GM12878 (cell line): ENCODE measurements at regions not wholly inside any gene's neighbourhood (a gene's known extent, or its start where the extent isn't known, plus 50 kb on each side); places are given as distances from the start of the nearest gene placed in this dataset.

Experiments
- ATAC-seq: fragments of 200-7000 bp; cut with Tn5 transposase; 3 replicates; pipeline ENCODE4 v1.9.1; 2020; ENCODE audit warnings: mild to moderate bottlenecking, moderate library complexity
- BruUV-seq: library from RNA; stranded (reverse); fragments of 400-500 nt; replicated peaks from 2 replicates; lab custom pipeline; 2021; lab: Mats Ljungman, UMichigan
- CTCF ChIA-PET: fragments of 300-600 bp; sonication (Branson Sonifier 250); formaldehyde crosslinking; extraction: SDS; loops from one replicate; lab custom pipeline; 2021; ENCODE audit warnings: inconsistent platforms; lab: Yijun Ruan, JAX
- POLR2A ChIA-PET: fragments of 350-600 bp; formaldehyde crosslinking; extraction: SDS; loops from one replicate; lab custom pipeline; 2021; ENCODE audit warnings: inconsistent platforms; lab: Charles Lee
- RAD21 ChIA-PET: fragments of 300-600 bp; sonication (Branson Sonifier 250); formaldehyde crosslinking; loops from one replicate; lab custom pipeline; 2023; ENCODE audit warnings: antibody characterized with exemption; ENCODE audit not compliant: unreplicated experiment; lab: Charles Lee
- SMC1A ChIA-PET: fragments of 300-600 bp; sonication (Branson Sonifier 250); formaldehyde crosslinking; loops from one replicate; lab custom pipeline; 2023; ENCODE audit not compliant: unreplicated experiment, uncharacterized antibody; lab: Charles Lee
- DNase-seq: peaks from one replicate; pipeline ENCODE4 v3.0.0-alpha.2; 2011; ENCODE audit warnings: low read depth, low spot score
- FAIRE-seq: peaks from 3 replicates; lab custom pipeline; 2011; peaks lifted over from hg19 to GRCh38; lab: Jason Lieb, UNC
- H2AFZ ChIP-seq: 2 replicates; pipeline ENCODE4 v1.6.0; 2011; ENCODE audit warnings: low read depth, low read length, control low read depth; ENCODE audit not compliant: control insufficient read depth
- H3K27ac ChIP-seq: 2 replicates; pipeline ENCODE4 v1.5.1; 2011; ENCODE audit warnings: control low read depth; ENCODE audit not compliant: control insufficient read depth, insufficient read depth
- H3K27me3 ChIP-seq, 2 experiments: replicated peaks in 1 of 2; 2 replicates each; pipeline versions ENCODE4 v1.6.0 to v1.6.1; 2011; ENCODE audit warnings: low read length in 1 of 2; ENCODE audit not compliant: control insufficient read depth in 2 of 2, insufficient read depth in 2 of 2
- H3K36me3 ChIP-seq, 2 experiments: 2 replicates each; pipeline ENCODE4 v1.5.1; 2011; ENCODE audit warnings: low read length in 1 of 2; ENCODE audit not compliant: control insufficient read depth in 2 of 2, insufficient read depth in 2 of 2
- H3K4me1 ChIP-seq: 2 replicates; pipeline ENCODE4 v1.6.1; 2011; ENCODE audit warnings: mild to moderate bottlenecking, low read length, moderate library complexity, mixed read lengths; ENCODE audit not compliant: control insufficient read depth, insufficient read depth
- H3K4me2 ChIP-seq: 2 replicates; pipeline ENCODE4 v1.6.0; 2011; ENCODE audit warnings: control low read depth; ENCODE audit not compliant: control insufficient read depth, insufficient read depth
- H3K4me3 ChIP-seq: fragments of 200-600 bp; sonication (generic); 2 replicates; pipeline ENCODE4 v1.5.1; 2016
- H3K79me2 ChIP-seq: 2 replicates; pipeline ENCODE4 v1.6.0; 2011; ENCODE audit warnings: low read length; ENCODE audit not compliant: control insufficient read depth, insufficient read depth
- H3K9ac ChIP-seq: 2 replicates; pipeline ENCODE4 v1.8.0; 2011; ENCODE audit warnings: low read length, control low read depth, mixed read lengths; ENCODE audit not compliant: control insufficient read depth, insufficient read depth
- H3K9me3 ChIP-seq: replicated peaks from 3 replicates; pipeline ENCODE4 v1.5.1; 2011; ENCODE audit warnings: mild to moderate bottlenecking, low read length; ENCODE audit not compliant: control insufficient read depth, insufficient read depth
- H4K20me1 ChIP-seq: 2 replicates; pipeline ENCODE4 v1.6.0; 2011; ENCODE audit not compliant: control insufficient read depth, insufficient read depth
- ASH2L ChIP-seq: fragments of 300-600, 200-600 bp; sonication (generic); IDR thresholded peaks from 2 replicates; pipeline ENCODE4 v1.6.1; 2017; ENCODE audit warnings: low read depth, mild to moderate bottlenecking, borderline replicate concordance
- BACH1 ChIP-seq: fragments of 450-650 bp; IDR thresholded peaks from 2 replicates; pipeline ENCODE4 v1.6.1; 2017; ENCODE audit warnings: mild to moderate bottlenecking, borderline replicate concordance
- CEBPB ChIP-seq, 2 experiments: fragments of 150-350 bp in 1 of 2; IDR thresholded peaks; 2 replicates each; pipeline ENCODE4 v1.6.1; 2012 to 2014; ENCODE audit warnings: low read depth in 2 of 2, low read length in 2 of 2, borderline replicate concordance in 1 of 2, inconsistent platforms in 1 of 2
- EP300 ChIP-seq, 2 experiments: fragments of 150-350 bp in 1 of 2; IDR thresholded peaks; 2 replicates each; pipeline ENCODE4 v1.6.1; 2011 to 2012; ENCODE audit warnings: low read depth in 2 of 2, low read length in 2 of 2, borderline replicate concordance in 1 of 2, improper control_type of control experiment in 1 of 2, inconsistent platforms in 1 of 2; ENCODE audit not compliant: control insufficient read depth in 1 of 2
- EZH2 ChIP-seq: IDR thresholded peaks from 2 replicates; pipeline ENCODE4 v1.6.1; 2012; ENCODE audit warnings: low read depth, mild to moderate bottlenecking, control low read depth, inconsistent platforms, low read length, borderline replicate concordance; ENCODE audit not compliant: control insufficient read depth
- MTA2 ChIP-seq: fragments of 450-650 bp; IDR thresholded peaks from 2 replicates; pipeline ENCODE4 v1.6.1; 2016; ENCODE audit warnings: low read depth, mild to moderate bottlenecking, moderate library complexity
- NBN ChIP-seq: fragments of 450-650 bp; IDR thresholded peaks from 2 replicates; pipeline ENCODE4 v1.6.1; 2016
- POU2F2 ChIP-seq: IDR thresholded peaks from 3 replicates; pipeline ENCODE4 v1.6.1; 2011; ENCODE audit warnings: low read depth, mild to moderate bottlenecking, low read length, borderline replicate concordance
- TCF12 ChIP-seq: IDR thresholded peaks from 2 replicates; pipeline ENCODE4 v1.6.1; 2011; ENCODE audit warnings: low read depth, mild to moderate bottlenecking, low read length
- TCF7 ChIP-seq: IDR thresholded peaks from 2 replicates; pipeline ENCODE4 v1.6.1; 2014; ENCODE audit warnings: antibody characterized with exemption, borderline replicate concordance
- ZNF274 ChIP-seq: IDR thresholded peaks from one replicate; pipeline ENCODE4 v1.8.0; 2011; ENCODE audit not compliant: insufficient read length, insufficient read depth
- ZNF622 ChIP-seq: fragments of 450-650 bp; IDR thresholded peaks from 2 replicates; pipeline ENCODE4 v1.6.1; 2017; ENCODE audit warnings: mild to moderate bottlenecking, inconsistent platforms
- WGBS: methylation state at CpG from one replicate; pipeline ENCODE4 v1.1.6; 2016; ENCODE audit warnings: low lambda C conversion rate; ENCODE audit not compliant: insufficient replicate concordance, insufficient coverage; ENCODE audit errors: missing lambda C conversion rate; 5-methylcytosine and 5-hydroxymethylcytosine counted together
- in situ Hi-C: fragments of 300-500 bp; cut with MboI; formaldehyde crosslinking; loops from 9 replicates; pipeline ENCODE4 v1.14.3; 2018; ENCODE audit warnings: mixed read lengths
- intact Hi-C: fragments of 100-400 bp; cut with micrococcal nuclease; formaldehyde crosslinking; loops from one replicate; pipeline ENCODE4 v1.14.2; 2022; ENCODE audit not compliant: unreplicated experiment
- TF ChIP-seq, protein P1 (sequence below): fragments of 450-650 bp; IDR thresholded peaks from 2 replicates; pipeline ENCODE4 v1.6.1; 2017; ENCODE audit warnings: mild to moderate bottlenecking, moderate library complexity
- TF ChIP-seq, protein P2 (sequence below): fragments of 450-650 bp; IDR thresholded peaks from 2 replicates; pipeline ENCODE4 v1.6.1; 2017; ENCODE audit warnings: mild to moderate bottlenecking
- TF ChIP-seq, protein P3 (sequence below): IDR thresholded peaks from 2 replicates; pipeline ENCODE4 v1.6.1; 2011; ENCODE audit warnings: low read depth, low read length, improper control_type of control experiment, borderline replicate concordance

DNA sequence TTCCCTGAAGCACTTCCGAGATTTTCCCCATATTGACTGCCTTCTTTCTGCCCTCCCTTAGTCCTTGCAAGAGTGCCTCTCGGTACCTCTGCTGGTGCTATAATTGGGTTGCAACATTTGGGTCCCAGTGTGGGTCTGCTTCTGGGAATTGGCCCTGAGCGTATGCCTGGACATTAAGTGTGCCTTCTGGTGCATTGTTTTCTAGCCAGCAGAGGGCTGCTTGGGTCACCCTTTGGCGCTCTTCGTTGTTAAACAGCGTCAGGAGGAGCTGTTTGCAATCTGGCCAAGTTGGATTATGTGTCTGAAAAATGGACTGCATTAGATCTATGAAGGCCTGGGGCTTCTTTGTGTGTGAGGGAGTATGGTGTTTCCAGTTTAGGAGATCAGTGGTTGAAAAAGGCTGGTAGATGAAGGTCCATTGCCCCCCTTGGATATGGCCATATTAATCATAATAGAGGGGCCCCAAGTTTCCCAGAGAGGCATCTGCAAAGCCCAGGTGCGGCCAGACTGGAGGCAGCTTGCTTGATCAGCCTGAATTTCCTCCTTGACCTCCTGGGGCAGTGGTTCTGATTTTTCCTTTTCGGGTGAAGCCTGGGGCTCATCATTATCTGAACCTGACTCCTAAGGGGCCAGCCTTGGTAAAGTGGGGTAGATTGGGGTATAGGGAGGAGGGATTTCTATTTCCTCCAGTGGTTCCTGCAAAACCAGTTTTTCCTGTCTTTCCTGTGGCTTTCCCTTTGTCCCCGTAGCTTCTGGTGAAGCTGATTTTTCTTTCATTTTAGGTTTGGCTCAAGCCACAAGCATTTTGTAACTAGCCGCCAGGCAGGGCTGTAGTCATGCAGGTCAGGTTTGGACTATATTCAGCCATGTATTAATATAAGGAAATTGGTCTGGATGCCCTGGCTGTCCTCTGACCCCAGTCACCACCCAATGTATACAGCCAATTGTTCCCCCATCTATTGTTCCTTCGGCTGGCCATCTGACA lies 85.4 kb upstream of the GPR6 start:
- Histone ChIP-seq H4K20me1 (no peaks in the 10 kb centered on the region), H3K4me3 (no peak overlapping the region), H3K27ac (no peak overlapping the region), H3K4me2 (no peak overlapping the region), H3K4me1 (no peaks in the 10 kb centered on the region), H3K27me3 (no peaks in the 10 kb centered on the region; a peak in 1 of 4 replicates), H3K9me3 (no peaks in the 10 kb centered on the region; the same call in 2 of the 3 replicates), H2AFZ (no peak overlapping the region), H3K9ac (no peak overlapping the region), H3K79me2 (no peaks in the 10 kb centered on the region), H3K36me3 (no peaks in the 10 kb centered on the region)
- DNase-seq (no peak), ATAC-seq (no peak), FAIRE-seq (no peak)
- 59% methylated on average over 11 of the region's 11 CpGs for WGBS
- ChIA-PET SMC1A (no interaction called here), CTCF (interaction anchor here (0.8 to 1.8 kb wide), 3 partner anchors 13 to 493 kb away, joined by 3 to 9 read pairs (median 4); no protein-coding TSS in a partner anchor), RAD21 (no interaction called here), POLR2A (interaction anchor here (0.6 kb wide), 1 partner anchor 1020 kb away, joined by 4 read pairs; no protein-coding TSS in a partner anchor)
- intact Hi-C loops (no loop called here), in situ Hi-C loops (no loop called here)
- BruUV-seq, result no TSS peak
- TF ChIP-seq, protein P1, sequence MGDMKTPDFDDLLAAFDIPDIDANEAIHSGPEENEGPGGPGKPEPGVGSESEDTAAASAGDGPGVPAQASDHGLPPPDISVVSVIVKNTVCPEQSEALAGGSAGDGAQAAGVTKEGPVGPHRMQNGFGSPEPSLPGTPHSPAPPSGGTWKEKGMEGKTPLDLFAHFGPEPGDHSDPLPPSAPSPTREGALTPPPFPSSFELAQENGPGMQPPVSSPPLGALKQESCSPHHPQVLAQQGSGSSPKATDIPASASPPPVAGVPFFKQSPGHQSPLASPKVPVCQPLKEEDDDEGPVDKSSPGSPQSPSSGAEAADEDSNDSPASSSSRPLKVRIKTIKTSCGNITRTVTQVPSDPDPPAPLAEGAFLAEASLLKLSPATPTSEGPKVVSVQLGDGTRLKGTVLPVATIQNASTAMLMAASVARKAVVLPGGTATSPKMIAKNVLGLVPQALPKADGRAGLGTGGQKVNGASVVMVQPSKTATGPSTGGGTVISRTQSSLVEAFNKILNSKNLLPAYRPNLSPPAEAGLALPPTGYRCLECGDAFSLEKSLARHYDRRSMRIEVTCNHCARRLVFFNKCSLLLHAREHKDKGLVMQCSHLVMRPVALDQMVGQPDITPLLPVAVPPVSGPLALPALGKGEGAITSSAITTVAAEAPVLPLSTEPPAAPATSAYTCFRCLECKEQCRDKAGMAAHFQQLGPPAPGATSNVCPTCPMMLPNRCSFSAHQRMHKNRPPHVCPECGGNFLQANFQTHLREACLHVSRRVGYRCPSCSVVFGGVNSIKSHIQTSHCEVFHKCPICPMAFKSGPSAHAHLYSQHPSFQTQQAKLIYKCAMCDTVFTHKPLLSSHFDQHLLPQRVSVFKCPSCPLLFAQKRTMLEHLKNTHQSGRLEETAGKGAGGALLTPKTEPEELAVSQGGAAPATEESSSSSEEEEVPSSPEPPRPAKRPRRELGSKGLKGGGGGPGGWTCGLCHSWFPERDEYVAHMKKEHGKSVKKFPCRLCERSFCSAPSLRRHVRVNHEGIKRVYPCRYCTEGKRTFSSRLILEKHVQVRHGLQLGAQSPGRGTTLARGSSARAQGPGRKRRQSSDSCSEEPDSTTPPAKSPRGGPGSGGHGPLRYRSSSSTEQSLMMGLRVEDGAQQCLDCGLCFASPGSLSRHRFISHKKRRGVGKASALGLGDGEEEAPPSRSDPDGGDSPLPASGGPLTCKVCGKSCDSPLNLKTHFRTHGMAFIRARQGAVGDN, result no peak
- no peak for TF ChIP-seq EZH2
- no peak for TF ChIP-seq POU2F2
- no peak for TF ChIP-seq TCF7
- no peak for TF ChIP-seq BACH1
- TF ChIP-seq TCF12, result no peak
- TF ChIP-seq, protein P2, sequence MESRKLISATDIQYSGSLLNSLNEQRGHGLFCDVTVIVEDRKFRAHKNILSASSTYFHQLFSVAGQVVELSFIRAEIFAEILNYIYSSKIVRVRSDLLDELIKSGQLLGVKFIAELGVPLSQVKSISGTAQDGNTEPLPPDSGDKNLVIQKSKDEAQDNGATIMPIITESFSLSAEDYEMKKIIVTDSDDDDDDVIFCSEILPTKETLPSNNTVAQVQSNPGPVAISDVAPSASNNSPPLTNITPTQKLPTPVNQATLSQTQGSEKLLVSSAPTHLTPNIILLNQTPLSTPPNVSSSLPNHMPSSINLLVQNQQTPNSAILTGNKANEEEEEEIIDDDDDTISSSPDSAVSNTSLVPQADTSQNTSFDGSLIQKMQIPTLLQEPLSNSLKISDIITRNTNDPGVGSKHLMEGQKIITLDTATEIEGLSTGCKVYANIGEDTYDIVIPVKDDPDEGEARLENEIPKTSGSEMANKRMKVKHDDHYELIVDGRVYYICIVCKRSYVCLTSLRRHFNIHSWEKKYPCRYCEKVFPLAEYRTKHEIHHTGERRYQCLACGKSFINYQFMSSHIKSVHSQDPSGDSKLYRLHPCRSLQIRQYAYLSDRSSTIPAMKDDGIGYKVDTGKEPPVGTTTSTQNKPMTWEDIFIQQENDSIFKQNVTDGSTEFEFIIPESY, result no peak
- TF ChIP-seq ASH2L, result no peak
- TF ChIP-seq ZNF622, result no peak
- TF ChIP-seq EP300 (IDR thresholded peaks at IDR 0.05; ENCODE audit: borderline replicate concordance in 1 of 2, control insufficient read depth in 1 of 2, low read depth in 2 of 2, low read length in 2 of 2), result no peak
- TF ChIP-seq MTA2, result no peak
- TF ChIP-seq, protein P3, sequence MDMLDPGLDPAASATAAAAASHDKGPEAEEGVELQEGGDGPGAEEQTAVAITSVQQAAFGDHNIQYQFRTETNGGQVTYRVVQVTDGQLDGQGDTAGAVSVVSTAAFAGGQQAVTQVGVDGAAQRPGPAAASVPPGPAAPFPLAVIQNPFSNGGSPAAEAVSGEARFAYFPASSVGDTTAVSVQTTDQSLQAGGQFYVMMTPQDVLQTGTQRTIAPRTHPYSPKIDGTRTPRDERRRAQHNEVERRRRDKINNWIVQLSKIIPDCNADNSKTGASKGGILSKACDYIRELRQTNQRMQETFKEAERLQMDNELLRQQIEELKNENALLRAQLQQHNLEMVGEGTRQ, result no peak
- TF ChIP-seq CEBPB (IDR thresholded peaks at IDR 0.05; ENCODE audit: borderline replicate concordance in 1 of 2, low read depth in 2 of 2, low read length in 2 of 2), result no peak
- TF ChIP-seq NBN, result no peak
- TF ChIP-seq ZNF274, result no peak
